HepG2 (cell line): ENCODE measurements at regions not wholly inside any gene's neighbourhood (a gene's known extent, or its start where the extent isn't known, plus 50 kb on each side); places are given as distances from the start of the nearest gene placed in this dataset.

Experiments
- ATAC-seq: fragments of 200-7000 bp; cut with Tn5 transposase; 3 replicates; pipeline ENCODE4 v1.9.1; 2020; ENCODE audit warnings: mild to moderate bottlenecking, moderate library complexity
- BruUV-seq: library from RNA; stranded (reverse); fragments of 400-500 nt; replicated peaks from 2 replicates; lab custom pipeline; 2021; lab: Mats Ljungman, UMichigan
- CTCF ChIA-PET: fragments of 300-600 bp; formaldehyde crosslinking; extraction: SDS; loops from one replicate; lab custom pipeline; 2021; ENCODE audit warnings: low total read pairs, inconsistent platforms, low intra/inter-chr PET ratio; lab: Yijun Ruan, JAX
- POLR2A ChIA-PET: fragments of 350-600 bp; sonication (Branson Sonifier 250); formaldehyde crosslinking; loops from one replicate; lab custom pipeline; 2020; ENCODE audit warnings: antibody characterized with exemption, inconsistent platforms; lab: Yijun Ruan, JAX
- DNase-seq: peaks from one replicate; pipeline ENCODE4 v3.0.0-alpha.2; 2015; ENCODE audit warnings: low spot score
- FAIRE-seq: peaks from 3 replicates; lab custom pipeline; 2011; peaks lifted over from hg19 to GRCh38; lab: Jason Lieb, UNC
- H2AFZ ChIP-seq: one replicate; pipeline ENCODE4 v1.6.1; 2011; ENCODE audit warnings: low read length, inconsistent platforms
- H3K27ac ChIP-seq: fragments of 300-600 bp; 3 replicates; pipeline ENCODE4 v1.8.0; 2011; ENCODE audit warnings: mixed run types, mild to moderate bottlenecking, mixed read lengths, low read length, inconsistent platforms; ENCODE audit not compliant: insufficient read depth; ENCODE audit errors: extremely low read length
- H3K27me3 ChIP-seq, 2 experiments: fragments of 200-600 bp in 1 of 2; 2 replicates in 1 of 2; 3 replicates in 1 of 2; pipeline versions ENCODE4 v1.6.0 to v1.8.0; 2011; ENCODE audit warnings: low read length in 2 of 2, mild to moderate bottlenecking in 2 of 2, moderate library complexity in 2 of 2, inconsistent platforms in 1 of 2; ENCODE audit not compliant: insufficient read depth in 2 of 2, control insufficient read depth in 1 of 2
- H3K36me3 ChIP-seq, 2 experiments: fragments of 200-600 bp in 1 of 2; replicated peaks in 1 of 2; 2 replicates in 1 of 2; 3 replicates in 1 of 2; pipeline versions ENCODE4 v1.5.1 to v1.8.0; 2011; ENCODE audit warnings: low read length in 2 of 2, inconsistent platforms in 1 of 2; ENCODE audit not compliant: insufficient read depth in 2 of 2, control insufficient read depth in 1 of 2
- H3K4me1 ChIP-seq: 2 replicates; pipeline ENCODE4 v1.5.1; 2012; ENCODE audit warnings: low read length, inconsistent platforms; ENCODE audit not compliant: insufficient read depth
- H3K4me2 ChIP-seq: 2 replicates; pipeline ENCODE4 v1.6.0; 2011; ENCODE audit warnings: low read depth, low read length, inconsistent platforms
- H3K4me3 ChIP-seq, 3 experiments: fragments of 200-600 bp in 1 of 3; sonication (generic), shearing (Covaris generic) in 1 of 3; replicated peaks in 1 of 3; 2 replicates each; pipeline ENCODE4 v1.5.1; 2011 to 2016; ENCODE audit warnings: low read length in 3 of 3, inconsistent platforms in 2 of 3, low read depth in 2 of 3, mild to moderate bottlenecking in 2 of 3, control low read depth in 1 of 3, mixed read lengths in 1 of 3; ENCODE audit not compliant: insufficient read depth in 1 of 3
- H3K79me2 ChIP-seq: one replicate; pipeline ENCODE4 v1.6.1; 2011; ENCODE audit warnings: low read length, inconsistent platforms; ENCODE audit not compliant: insufficient read depth
- H3K9ac ChIP-seq: 2 replicates; pipeline ENCODE4 v1.6.0; 2011; ENCODE audit warnings: mild to moderate bottlenecking, low read depth, low read length, inconsistent platforms; ENCODE audit not compliant: insufficient read depth
- H3K9me3 ChIP-seq: 2 replicates; pipeline ENCODE4 v1.5.1; 2012; ENCODE audit warnings: mild to moderate bottlenecking, low read length
- H4K20me1 ChIP-seq: 2 replicates; pipeline ENCODE4 v1.6.0; 2011; ENCODE audit warnings: inconsistent platforms, mild to moderate bottlenecking, low read length, moderate library complexity; ENCODE audit not compliant: insufficient read depth
- CENPX ChIP-seq: sonication (generic); formaldehyde crosslinking; IDR thresholded peaks from 2 replicates; pipeline ENCODE4 v1.9.0; 2021; ENCODE audit warnings: mild to moderate bottlenecking, missing genetic modification reagents, moderate library complexity
- EHMT2 ChIP-seq: fragments of 200-600 bp; sonication (generic); IDR thresholded peaks from 2 replicates; pipeline ENCODE4 v1.7.0; 2017; ENCODE audit warnings: antibody characterized with exemption, low read depth, low read length, borderline replicate concordance
- GATAD1 ChIP-seq: IDR thresholded peaks from 2 replicates; pipeline ENCODE4 v1.6.1; 2016; ENCODE audit warnings: missing genetic modification reagents, missing compliant biosample characterization
- GPBP1L1 ChIP-seq: sonication (generic); formaldehyde crosslinking; IDR thresholded peaks from 2 replicates; pipeline ENCODE4 v1.5.0; 2020; ENCODE audit warnings: mild to moderate bottlenecking, missing genetic modification reagents
- MAFG ChIP-seq: sonication (generic); formaldehyde crosslinking; IDR thresholded peaks from 2 replicates; pipeline ENCODE4 v1.5.1; 2020; ENCODE audit warnings: mild to moderate bottlenecking, missing genetic modification reagents
- NFATC3 ChIP-seq: sonication (generic); formaldehyde crosslinking; IDR thresholded peaks from 2 replicates; pipeline ENCODE4 v1.5.1; 2020; ENCODE audit warnings: mild to moderate bottlenecking, missing genetic modification reagents
- NFRKB ChIP-seq: fragments of 450-650 bp; IDR thresholded peaks from 2 replicates; pipeline ENCODE4 v1.6.1; 2017
- NRL ChIP-seq: sonication (generic); formaldehyde crosslinking; IDR thresholded peaks from 2 replicates; pipeline ENCODE4 v1.5.0; 2020; ENCODE audit warnings: missing genetic modification reagents, mild to moderate bottlenecking, moderate library complexity, borderline replicate concordance
- POGK ChIP-seq: sonication (generic); formaldehyde crosslinking; conservative IDR thresholded peaks from 2 replicates; pipeline ENCODE4 v1.8.0; 2022; ENCODE audit warnings: mild to moderate bottlenecking, moderate library complexity, missing genetic modification reagents
- POLR2G ChIP-seq: fragments of 200-400 bp; formaldehyde crosslinking; IDR thresholded peaks from 2 replicates; pipeline ENCODE4 v1.6.1; 2018; ENCODE audit warnings: mild to moderate bottlenecking, low read depth, low read length, moderate library complexity
- SMARCE1 ChIP-seq: fragments of 450-650 bp; IDR thresholded peaks from 2 replicates; pipeline ENCODE4 v1.6.1; 2017; ENCODE audit warnings: borderline replicate concordance
- SP4 ChIP-seq: sonication (generic); formaldehyde crosslinking; IDR thresholded peaks from 2 replicates; pipeline ENCODE4 v1.8.1; 2023; ENCODE audit warnings: mild to moderate bottlenecking, missing genetic modification reagents
- ZBTB34 ChIP-seq: sonication (generic); formaldehyde crosslinking; IDR thresholded peaks from 2 replicates; pipeline ENCODE4 v1.8.0; 2022; ENCODE audit warnings: mild to moderate bottlenecking, missing genetic modification reagents
- ZNF317 ChIP-seq: sonication (generic); formaldehyde crosslinking; IDR thresholded peaks from 2 replicates; pipeline ENCODE4 v1.5.0; 2020; ENCODE audit warnings: mild to moderate bottlenecking, missing genetic modification reagents
- ZNF546 ChIP-seq: sonication (generic); formaldehyde crosslinking; conservative IDR thresholded peaks from 2 replicates; pipeline ENCODE4 v1.8.1; 2023; ENCODE audit warnings: mild to moderate bottlenecking, missing genetic modification reagents
- ZNF747 ChIP-seq: sonication (generic); formaldehyde crosslinking; IDR thresholded peaks from 2 replicates; pipeline ENCODE4 v1.8.1; 2023; ENCODE audit warnings: missing genetic modification reagents, mild to moderate bottlenecking, borderline replicate concordance
- ZNF83 ChIP-seq: sonication (generic); formaldehyde crosslinking; IDR thresholded peaks from 2 replicates; pipeline ENCODE4 v1.4.0; 2020; ENCODE audit warnings: missing genetic modification reagents, mild to moderate bottlenecking, borderline replicate concordance
- WGBS: methylation state at CpG from one replicate; pipeline ENCODE4 v1.1.6; 2017; ENCODE audit warnings: low lambda C conversion rate; 5-methylcytosine and 5-hydroxymethylcytosine counted together
- in situ Hi-C: cut with HindIII; loops from 2 replicates; pipeline ENCODE4 v1.10.0; 2017; ENCODE audit warnings: low pct_unique_long_range_greater_than_20kb; ENCODE audit not compliant: extremely low pct_ligation_motif_present
- intact Hi-C: fragments of 100-400 bp; cut with micrococcal nuclease; formaldehyde crosslinking; loops from one replicate; pipeline ENCODE4 v1.10.0; 2022; ENCODE audit not compliant: unreplicated experiment

- H3K27me3 ChIP-seq, result no peaks in the 10 kb centered on the region
- intact Hi-C loops (no loop called here), in situ Hi-C loops (no loop called here)
- ATAC-seq, result no peak
- no peaks in the 10 kb centered on the region for H4K20me1 ChIP-seq
- DNase-seq, result no peak
- no peaks in the 10 kb centered on the region for H3K4me1 ChIP-seq
- no peak overlapping the region for H3K4me3 ChIP-seq
- no peak overlapping the region for H3K4me2 ChIP-seq
- ChIA-PET CTCF (no interaction called here), POLR2A (no interaction called here)
- no peaks in the 10 kb centered on the region for H3K36me3 ChIP-seq
- no peaks in the 10 kb centered on the region for H3K9me3 ChIP-seq
- TF ChIP-seq NFATC3 (CRISPR knock-in tag) (no peak), SP4 (CRISPR knock-in tag) (no peak), NRL (no peak)
- H3K79me2 ChIP-seq, result no peaks in the 10 kb centered on the region
- no peak overlapping the region for H2AFZ ChIP-seq
- H3K27ac ChIP-seq, result no peak overlapping the region
- WGBS, result 0% methylated on average over 1 of the region's 1 CpG
- FAIRE-seq, result no peak
- no peak overlapping the region for H3K9ac ChIP-seq
- no TSS peak for BruUV-seq
Observed at GRCh38 chr4:111650674-111651086, 494.6 kb upstream of the FAM241A start.

GRCh38 chr4:111652236-111652635, 493.0 kb upstream of the FAM241A start:
- intact Hi-C loops (loop anchor here (1.0 kb wide), 1 partner anchor 30 kb away; no protein-coding TSS in a partner anchor), in situ Hi-C loops (no loop called here)
- DNase-seq, result no peak
- Histone ChIP-seq H3K4me1 (no peaks in the 10 kb centered on the region), H4K20me1 (no peaks in the 10 kb centered on the region), H3K36me3 (no peaks in the 10 kb centered on the region), H3K4me3 (no peak overlapping the region), H3K9me3 (no peaks in the 10 kb centered on the region), H3K27me3 (no peaks in the 10 kb centered on the region), H3K79me2 (no peaks in the 10 kb centered on the region), H2AFZ (no peak overlapping the region), H3K27ac (no peak overlapping the region), H3K4me2 (no peak overlapping the region), H3K9ac (no peak overlapping the region)
- 0% methylated on average over 5 of the region's 5 CpGs for WGBS
- ChIA-PET CTCF (no interaction called here), POLR2A (no interaction called here)
- no peak for FAIRE-seq
- no peak for ATAC-seq
- no TSS peak for BruUV-seq
- TF ChIP-seq ZNF83 (CRISPR knock-in tag), result no peak
- TF ChIP-seq ZNF317 (CRISPR knock-in tag), result no peak
- no peak for TF ChIP-seq EHMT2
- TF ChIP-seq NFRKB, result no peak
- TF ChIP-seq MAFG (CRISPR knock-in tag), result no peak
- no peak for TF ChIP-seq GPBP1L1 (CRISPR knock-in tag)
- no peak for TF ChIP-seq ZNF546 (CRISPR knock-in tag)
- no peak for TF ChIP-seq POGK (CRISPR knock-in tag)
- no peak for TF ChIP-seq POLR2G
- no peak for TF ChIP-seq CENPX
- TF ChIP-seq GATAD1 (CRISPR knock-in tag), result no peak
- no peak for TF ChIP-seq SMARCE1
- no peak for TF ChIP-seq ZNF747 (CRISPR knock-in tag)
- no peak for TF ChIP-seq ZBTB34 (CRISPR knock-in tag)
